GM23248 (cell line): ENCODE measurements at regions not wholly inside any gene's neighbourhood (a gene's known extent, or its start where the extent isn't known, plus 50 kb on each side); places are given as distances from the start of the nearest gene placed in this dataset.

Experiments
- DNase-seq: peaks from one replicate; pipeline ENCODE4 v3.0.0-alpha.2; 2015
- H2AFZ ChIP-seq: fragments of 200-600 bp; sonication (generic); 2 replicates; pipeline ENCODE4 v1.6.1; 2016; ENCODE audit warnings: antibody characterized with exemption
- H3F3A ChIP-seq: fragments of 200-600 bp; sonication (generic); 2 replicates; pipeline ENCODE4 v1.6.1; 2016; ENCODE audit warnings: mild to moderate bottlenecking, antibody characterized with exemption, mixed run types; ENCODE audit not compliant: insufficient read depth
- H3K27ac ChIP-seq: fragments of 200-600 bp; sonication (generic); 2 replicates; pipeline ENCODE4 v1.5.1; 2016; ENCODE audit warnings: mild to moderate bottlenecking
- H3K27me3 ChIP-seq: fragments of 200-600 bp; sonication (generic); replicated peaks from 2 replicates; pipeline ENCODE4 v1.6.1; 2016; ENCODE audit warnings: mild to moderate bottlenecking; ENCODE audit not compliant: insufficient read depth
- H3K36me3 ChIP-seq: fragments of 200-600 bp; sonication (generic); 2 replicates; pipeline ENCODE4 v1.6.1; 2016; ENCODE audit warnings: low read depth, mild to moderate bottlenecking
- H3K4me1 ChIP-seq: fragments of 200-600 bp; sonication (generic); 2 replicates; pipeline ENCODE4 v1.6.1; 2016; ENCODE audit warnings: mild to moderate bottlenecking; ENCODE audit not compliant: insufficient read depth
- H3K4me2 ChIP-seq: fragments of 200-600 bp; sonication (generic); one replicate; pipeline ENCODE4 v1.6.1; 2016; ENCODE audit warnings: mild to moderate bottlenecking; ENCODE audit not compliant: unreplicated experiment
- H3K4me3 ChIP-seq: fragments of 200-600 bp; sonication (generic); 2 replicates; pipeline ENCODE4 v1.5.1; 2016; ENCODE audit warnings: mild to moderate bottlenecking
- H3K79me2 ChIP-seq: fragments of 200-600 bp; sonication (generic); 2 replicates; pipeline ENCODE4 v1.6.1; 2016; ENCODE audit warnings: mild to moderate bottlenecking; ENCODE audit not compliant: insufficient read depth
- H3K9ac ChIP-seq: fragments of 200-600 bp; sonication (generic); 2 replicates; pipeline ENCODE4 v1.6.1; 2016; ENCODE audit warnings: mild to moderate bottlenecking
- H3K9me2 ChIP-seq: fragments of 200-600 bp; sonication (generic); 2 replicates; pipeline ENCODE4 v1.6.1; 2016; ENCODE audit warnings: mixed run types, mild to moderate bottlenecking, moderate library complexity; ENCODE audit not compliant: insufficient read depth
- H3K9me3 ChIP-seq: fragments of 200-600 bp; sonication (generic); one replicate; pipeline ENCODE4 v1.6.1; 2017; ENCODE audit warnings: low read depth
- H4K20me1 ChIP-seq: fragments of 200-600 bp; sonication (generic); 2 replicates; pipeline ENCODE4 v1.6.0; 2016; ENCODE audit not compliant: insufficient read depth
- EZH2 ChIP-seq: fragments of 200-600 bp; sonication (generic); IDR thresholded peaks from 2 replicates; pipeline ENCODE4 v1.6.1; 2018; ENCODE audit warnings: antibody characterized with exemption, mild to moderate bottlenecking; ENCODE audit not compliant: insufficient read depth, poor library complexity, severe bottlenecking
- EZH2phosphoT487 ChIP-seq: fragments of 200-600 bp; sonication (generic); IDR thresholded peaks from 2 replicates; pipeline ENCODE4 v1.6.1; 2018; ENCODE audit warnings: antibody characterized with exemption, moderate library complexity, mild to moderate bottlenecking, low read depth; ENCODE audit not compliant: insufficient read depth
- WGBS, 2 experiments: methylation state at CpG; one replicate each; pipeline ENCODE4 v1.1.6; 2015 to 2017; ENCODE audit warnings: low lambda C conversion rate in 2 of 2, low coverage in 1 of 2; ENCODE audit errors: missing lambda C conversion rate in 2 of 2; 5-methylcytosine and 5-hydroxymethylcytosine counted together
- in situ Hi-C: fragments of 300-500 bp; cut with MboI; formaldehyde crosslinking; loops from 2 replicates; pipeline ENCODE4 v1.15.0; 2020

GRCh38 chr9:89835666-89836065, 230.9 kb downstream of the GADD45G start:
- Histone ChIP-seq H3K36me3 (no peaks in the 10 kb centered on the region), H3K4me3 (no peak overlapping the region), H3F3A (no peaks in the 10 kb centered on the region), H3K9me3 (no peaks in the 10 kb centered on the region), H3K4me1 (no peaks in the 10 kb centered on the region), H3K27me3 (peaks cover 5% of the 10 kb centered on the region; the same call in 1 of the 2 replicates), H4K20me1 (no peaks in the 10 kb centered on the region), H2AFZ (no peak overlapping the region), H3K27ac (no peak overlapping the region), H3K79me2 (no peaks in the 10 kb centered on the region), H3K9ac (no peak overlapping the region), H3K9me2 (no peaks in the 10 kb centered on the region), H3K4me2 (no peak overlapping the region)
- WGBS, 2 experiments, result 57 to 72% methylated on average over 5 of the region's 5 CpGs
- in situ Hi-C loops, result no loop called here
- no peak for DNase-seq
- TF ChIP-seq EZH2phosphoT487 (no peak), EZH2 (no peak)

- H3K9ac ChIP-seq, result no peak overlapping the region
- no peaks in the 10 kb centered on the region for H3K9me2 ChIP-seq
- in situ Hi-C loops, result no loop called here
- H3K9me3 ChIP-seq, result no peaks in the 10 kb centered on the region
- peaks cover 5% of the 10 kb centered on the region; the same call in 1 of the 2 replicates for H3K27me3 ChIP-seq
- H3F3A ChIP-seq, result no peaks in the 10 kb centered on the region
- no peak overlapping the region for H3K4me2 ChIP-seq
- H2AFZ ChIP-seq, result no peak overlapping the region
- no peaks in the 10 kb centered on the region for H3K36me3 ChIP-seq
- no peaks in the 10 kb centered on the region for H3K4me1 ChIP-seq
- no peaks in the 10 kb centered on the region for H4K20me1 ChIP-seq
- no peak overlapping the region for H3K27ac ChIP-seq
- TF ChIP-seq EZH2, result no peak
- no peak for TF ChIP-seq EZH2phosphoT487
- H3K4me3 ChIP-seq, result no peak overlapping the region
- no peaks in the 10 kb centered on the region for H3K79me2 ChIP-seq
- DNase-seq, result no peak
- 54 to 57% methylated on average over 11 of the region's 11 CpGs for WGBS, 2 experiments
Measured at GRCh38 chr9:89837162-89837933, 232.5 kb downstream of the GADD45G start.

- TF ChIP-seq EZH2phosphoT487 (no peak), EZH2 (no peak)
- Histone ChIP-seq H3K27me3 (peaks cover 5% of the 10 kb centered on the region; the same call in 1 of the 2 replicates), H2AFZ (no peak overlapping the region), H3K79me2 (no peaks in the 10 kb centered on the region), H3K9me3 (no peaks in the 10 kb centered on the region), H3K9me2 (no peaks in the 10 kb centered on the region), H3K4me2 (no peak overlapping the region), H3K9ac (no peak overlapping the region), H3F3A (no peaks in the 10 kb centered on the region), H3K27ac (no peak overlapping the region), H4K20me1 (no peaks in the 10 kb centered on the region), H3K4me3 (no peak overlapping the region), H3K36me3 (no peaks in the 10 kb centered on the region), H3K4me1 (no peaks in the 10 kb centered on the region)
- in situ Hi-C loops, result no loop called here
- no peak for DNase-seq
- WGBS, 2 experiments, result 73 to 76% methylated on average over 5 of the region's 5 CpGs
Measured at GRCh38 chr9:89837934-89838310, 233.1 kb downstream of the GADD45G start.

GRCh38 chr9:89838621-89839020, 233.8 kb downstream of the GADD45G start:
- Histone ChIP-seq H3K9ac (no peak overlapping the region), H3K9me2 (no peaks in the 10 kb centered on the region), H3F3A (no peaks in the 10 kb centered on the region), H3K9me3 (no peaks in the 10 kb centered on the region), H3K4me1 (no peaks in the 10 kb centered on the region), H3K27me3 (peaks cover 5% of the 10 kb centered on the region; the same call in 1 of the 2 replicates), H4K20me1 (no peaks in the 10 kb centered on the region), H3K4me2 (no peak overlapping the region), H2AFZ (no peak overlapping the region), H3K36me3 (no peaks in the 10 kb centered on the region), H3K4me3 (no peak overlapping the region), H3K79me2 (no peaks in the 10 kb centered on the region), H3K27ac (no peak overlapping the region)
- WGBS, 2 experiments, result 54 to 63% methylated on average over 6 of the region's 6 CpGs
- in situ Hi-C loops, result no loop called here
- no peak for TF ChIP-seq EZH2phosphoT487
- no peak for DNase-seq
